Astrocyte (in vitro differentiated cells and primary cell): ENCODE measurements at regions not wholly inside any gene's neighbourhood (a gene's known extent, or its start where the extent isn't known, plus 50 kb on each side); places are given as distances from the start of the nearest gene placed in this dataset.

Source experiments
- EZH2 ChIP-seq: IDR thresholded peaks from 2 replicates; pipeline ENCODE4 v1.6.1; 2012; ENCODE audit warnings: mild to moderate bottlenecking, low read length, inconsistent platforms; ENCODE audit not compliant: insufficient read depth
- TF ChIP-seq, protein P1 (sequence below): IDR thresholded peaks from 2 replicates; pipeline ENCODE4 v1.5.1; 2011; ENCODE audit warnings: low read depth, mild to moderate bottlenecking, inconsistent platforms, low read length, moderate library complexity; ENCODE audit not compliant: insufficient read depth

DNA sequence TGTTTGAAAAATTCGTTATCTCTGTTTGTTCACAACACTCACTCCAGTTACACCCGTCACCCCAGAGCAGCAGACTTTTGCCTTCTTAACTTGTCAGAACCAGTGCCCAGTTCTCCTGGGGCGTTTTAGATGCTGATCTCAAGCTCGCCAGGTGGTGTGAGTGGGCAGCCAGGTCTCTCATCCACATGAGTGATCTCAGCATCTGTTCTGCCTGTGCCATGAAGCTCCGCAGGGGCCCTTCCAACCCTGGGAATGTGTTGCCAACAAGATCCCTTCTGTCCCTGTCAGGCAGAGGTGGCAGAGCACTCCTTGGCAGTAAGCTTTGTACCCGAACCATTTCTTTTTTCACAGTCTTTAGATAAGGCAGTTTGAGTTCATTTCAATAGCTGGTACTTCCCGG lies 896.5 kb downstream of the UQCRFS1 start:
- TF ChIP-seq, protein P1, sequence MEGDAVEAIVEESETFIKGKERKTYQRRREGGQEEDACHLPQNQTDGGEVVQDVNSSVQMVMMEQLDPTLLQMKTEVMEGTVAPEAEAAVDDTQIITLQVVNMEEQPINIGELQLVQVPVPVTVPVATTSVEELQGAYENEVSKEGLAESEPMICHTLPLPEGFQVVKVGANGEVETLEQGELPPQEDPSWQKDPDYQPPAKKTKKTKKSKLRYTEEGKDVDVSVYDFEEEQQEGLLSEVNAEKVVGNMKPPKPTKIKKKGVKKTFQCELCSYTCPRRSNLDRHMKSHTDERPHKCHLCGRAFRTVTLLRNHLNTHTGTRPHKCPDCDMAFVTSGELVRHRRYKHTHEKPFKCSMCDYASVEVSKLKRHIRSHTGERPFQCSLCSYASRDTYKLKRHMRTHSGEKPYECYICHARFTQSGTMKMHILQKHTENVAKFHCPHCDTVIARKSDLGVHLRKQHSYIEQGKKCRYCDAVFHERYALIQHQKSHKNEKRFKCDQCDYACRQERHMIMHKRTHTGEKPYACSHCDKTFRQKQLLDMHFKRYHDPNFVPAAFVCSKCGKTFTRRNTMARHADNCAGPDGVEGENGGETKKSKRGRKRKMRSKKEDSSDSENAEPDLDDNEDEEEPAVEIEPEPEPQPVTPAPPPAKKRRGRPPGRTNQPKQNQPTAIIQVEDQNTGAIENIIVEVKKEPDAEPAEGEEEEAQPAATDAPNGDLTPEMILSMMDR: no peak
- no peak for TF ChIP-seq EZH2
